Activated CD4-positive, alpha-beta T cell treated with anti-CD3 and anti-CD28 coated beads for 4 hours (primary cell): ENCODE measurements at regions not wholly inside any gene's neighbourhood (a gene's known extent, or its start where the extent isn't known, plus 50 kb on each side); places are given as distances from the start of the nearest gene placed in this dataset.

Experiments
- DNase-seq, 2 donors: peaks; one replicate each; pipeline ENCODE4 v3.0.0-alpha.2; 2020

DNA sequence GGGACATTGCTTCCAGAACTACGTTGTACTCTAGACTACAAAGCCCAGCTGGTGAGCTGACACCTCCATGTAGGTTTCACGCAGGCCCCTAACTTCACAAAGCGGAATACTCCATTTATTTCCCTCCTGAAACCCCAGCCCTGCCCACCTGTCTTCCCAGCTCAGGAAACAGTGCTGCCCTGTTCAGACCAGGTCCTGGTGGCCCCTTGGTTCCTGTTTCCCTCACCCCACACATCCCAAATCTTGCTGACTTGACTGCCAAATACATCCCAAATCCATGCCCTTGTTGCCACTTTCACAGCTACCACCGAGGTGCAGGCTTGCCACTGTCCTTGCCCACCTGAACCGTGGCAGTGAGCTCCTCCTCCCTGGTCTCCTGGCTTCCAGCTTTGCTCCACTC is 113.1 kb upstream of the PTPN1 start:
- DNase-seq = no peak

DNA sequence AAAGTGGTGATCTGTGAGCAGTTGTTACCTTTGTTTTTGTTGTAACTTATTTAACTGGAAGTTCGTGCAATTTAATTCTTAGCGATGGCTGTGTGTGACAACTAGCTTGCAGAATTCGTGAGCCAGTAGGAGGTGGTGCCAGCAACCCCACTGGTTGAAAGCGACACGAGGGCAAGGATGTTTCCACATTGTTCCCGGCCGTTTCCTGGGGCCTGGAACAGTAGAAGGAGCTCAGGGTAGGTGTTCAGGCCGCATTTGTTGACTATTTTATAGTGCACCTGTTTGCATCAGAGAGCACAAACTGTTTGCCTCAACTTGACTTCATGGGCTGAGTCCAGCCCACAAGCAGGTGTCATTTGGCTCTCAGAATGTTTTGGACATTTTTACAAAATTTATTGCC is 112.1 kb upstream of the PTPN1 start:
- DNase-seq = no peak

DNA sequence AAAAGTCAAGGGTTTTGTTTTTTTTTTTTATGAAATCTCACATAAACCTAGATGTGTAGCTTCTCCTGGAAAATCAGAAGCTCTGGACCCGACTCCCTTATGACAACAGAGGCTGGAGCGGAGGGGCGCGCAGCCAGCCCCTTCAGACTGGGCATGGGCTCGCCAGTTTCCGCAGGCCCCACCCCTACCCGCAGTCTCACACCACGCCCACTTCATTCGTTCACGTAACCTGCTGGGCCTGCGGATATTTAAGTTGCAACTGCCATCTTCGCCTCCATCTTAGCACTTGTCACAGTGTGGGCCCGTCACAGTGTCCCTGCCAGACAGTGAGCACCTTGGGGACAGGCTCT is 111.7 kb upstream of the PTPN1 start:
- DNase-seq = no peak

DNA sequence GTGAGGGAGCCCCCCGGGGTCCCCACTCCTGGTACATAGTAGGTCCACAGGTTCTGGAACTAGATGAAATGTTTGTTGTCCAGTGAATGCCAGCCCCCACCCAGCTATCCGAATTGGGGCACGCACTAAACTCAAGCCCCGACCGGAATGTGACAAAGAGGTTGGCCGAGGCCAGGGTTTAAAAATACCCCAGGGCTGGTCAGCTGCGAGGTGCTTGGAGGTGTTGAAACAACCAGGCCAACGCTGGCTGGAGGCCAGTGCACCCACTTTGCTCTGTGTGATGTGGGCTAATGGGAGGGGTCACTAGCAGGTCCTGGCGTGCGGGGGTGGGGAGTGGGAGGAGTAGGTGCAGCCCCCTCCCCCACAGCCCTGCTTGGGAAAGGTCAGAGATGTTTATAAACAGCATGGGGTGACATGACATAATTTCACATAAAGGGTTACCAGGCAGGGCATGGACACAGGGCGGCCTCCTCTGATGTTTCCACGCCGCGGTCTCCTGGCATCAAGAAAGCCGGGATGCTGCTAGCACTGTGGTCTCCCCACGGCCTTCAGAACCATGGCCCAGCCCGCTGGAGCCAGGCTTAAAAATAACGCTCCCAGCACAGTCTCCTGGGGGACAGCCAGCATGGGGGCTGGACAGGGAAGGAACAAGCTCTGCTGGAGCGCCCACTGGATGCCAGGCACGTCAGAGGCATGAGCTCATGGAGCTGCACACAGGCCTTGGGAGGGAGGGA is 111.2 kb upstream of the PTPN1 start:
- no peak for DNase-seq

DNA sequence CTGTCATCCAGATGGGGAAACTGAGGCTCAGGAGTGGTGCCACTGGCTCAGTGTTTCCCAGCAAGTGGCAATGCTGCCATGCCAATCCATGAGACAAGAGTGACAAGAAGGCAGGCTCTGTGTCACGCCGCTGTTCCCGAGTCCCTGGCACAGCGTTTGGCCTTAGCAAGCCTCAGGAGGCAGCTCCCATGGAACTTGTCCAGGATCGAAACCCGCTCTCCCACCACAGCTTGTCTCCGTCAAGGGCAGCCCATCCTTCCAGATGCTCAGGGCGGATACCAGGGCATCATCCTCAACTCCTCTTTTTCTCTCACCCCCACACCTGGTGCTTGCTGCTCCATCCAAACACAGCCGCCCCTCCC is 110.6 kb upstream of the PTPN1 start:
- DNase-seq = no peak

DNA sequence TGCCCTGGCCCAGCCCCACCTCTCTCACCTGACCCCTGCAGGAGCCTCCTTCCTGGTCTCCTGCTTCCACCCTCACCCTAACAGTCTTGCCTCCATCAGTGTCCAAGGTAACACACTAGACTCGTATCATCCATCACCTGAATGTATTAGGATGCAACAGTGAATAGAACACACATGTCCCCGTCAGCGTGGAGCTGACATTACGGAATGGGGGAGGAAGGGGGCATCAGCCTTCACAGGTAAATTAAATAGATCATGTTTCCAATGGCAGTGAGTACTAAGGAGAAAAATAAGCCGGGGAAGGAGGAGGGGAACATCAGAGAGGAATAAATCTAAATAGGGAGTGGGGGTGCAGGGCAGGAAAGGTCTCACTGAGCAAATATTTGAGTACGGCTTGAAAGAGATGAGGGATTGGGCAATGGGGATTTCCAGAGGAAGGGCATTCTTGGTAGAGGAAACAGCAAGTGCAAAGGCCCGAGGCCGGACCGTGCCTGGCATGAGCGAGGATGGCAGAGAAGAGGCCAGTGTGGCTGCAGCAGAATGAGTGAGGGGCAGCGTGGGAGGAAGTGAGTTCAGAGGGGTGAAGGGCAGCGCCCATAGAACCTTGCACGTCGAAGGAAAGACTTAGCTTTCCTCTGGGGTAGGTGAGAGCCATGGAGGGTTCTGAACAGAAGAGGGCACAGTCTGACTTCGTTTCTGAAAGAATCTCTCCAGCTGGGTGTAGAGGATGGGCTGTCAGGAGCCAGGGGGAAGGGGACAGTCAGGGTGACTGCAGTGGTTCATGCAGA is 110.1 kb upstream of the PTPN1 start:
- DNase-seq = no peak

DNA sequence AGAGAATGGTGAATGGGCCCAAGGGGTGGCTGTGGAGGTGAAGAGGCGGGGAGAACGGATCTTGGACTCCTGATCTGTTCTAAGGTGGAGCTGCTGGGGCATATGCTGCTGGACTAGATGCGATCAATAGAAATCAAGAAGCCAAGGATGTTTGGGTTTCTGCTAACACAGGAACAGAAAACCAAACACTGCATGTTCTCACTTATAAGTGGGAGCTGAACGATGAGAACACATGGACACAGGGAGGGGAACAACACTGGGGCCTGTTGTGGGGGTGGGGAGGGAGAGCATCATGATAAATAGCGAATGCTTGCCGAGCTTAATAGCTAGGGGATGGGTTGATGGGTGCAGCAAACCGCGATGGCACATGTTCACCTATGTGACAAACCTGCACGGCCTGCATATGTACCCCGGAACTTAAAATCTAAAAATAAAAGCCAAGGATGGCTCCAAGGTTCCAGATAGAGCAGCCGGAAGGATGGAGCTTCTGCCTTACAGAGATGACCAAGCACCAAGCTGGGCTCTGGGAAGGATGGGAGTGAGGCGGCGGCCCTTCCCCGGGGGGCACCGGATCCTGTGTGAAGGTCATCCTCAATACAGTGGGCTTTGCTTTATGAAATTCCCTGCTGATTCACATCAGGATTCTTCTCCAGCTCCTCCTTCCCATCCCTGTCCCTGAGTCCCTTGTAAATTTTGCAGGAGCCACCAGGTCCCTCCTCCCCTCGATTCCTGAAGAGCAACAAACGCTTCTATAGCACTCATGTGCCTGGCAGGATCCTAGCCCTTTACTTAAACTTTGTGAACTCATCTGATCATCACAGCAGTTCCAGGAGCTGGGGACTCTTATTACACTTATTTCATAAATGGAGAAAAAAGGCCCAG is 109.2 kb upstream of the PTPN1 start:
- no peak for DNase-seq

DNA sequence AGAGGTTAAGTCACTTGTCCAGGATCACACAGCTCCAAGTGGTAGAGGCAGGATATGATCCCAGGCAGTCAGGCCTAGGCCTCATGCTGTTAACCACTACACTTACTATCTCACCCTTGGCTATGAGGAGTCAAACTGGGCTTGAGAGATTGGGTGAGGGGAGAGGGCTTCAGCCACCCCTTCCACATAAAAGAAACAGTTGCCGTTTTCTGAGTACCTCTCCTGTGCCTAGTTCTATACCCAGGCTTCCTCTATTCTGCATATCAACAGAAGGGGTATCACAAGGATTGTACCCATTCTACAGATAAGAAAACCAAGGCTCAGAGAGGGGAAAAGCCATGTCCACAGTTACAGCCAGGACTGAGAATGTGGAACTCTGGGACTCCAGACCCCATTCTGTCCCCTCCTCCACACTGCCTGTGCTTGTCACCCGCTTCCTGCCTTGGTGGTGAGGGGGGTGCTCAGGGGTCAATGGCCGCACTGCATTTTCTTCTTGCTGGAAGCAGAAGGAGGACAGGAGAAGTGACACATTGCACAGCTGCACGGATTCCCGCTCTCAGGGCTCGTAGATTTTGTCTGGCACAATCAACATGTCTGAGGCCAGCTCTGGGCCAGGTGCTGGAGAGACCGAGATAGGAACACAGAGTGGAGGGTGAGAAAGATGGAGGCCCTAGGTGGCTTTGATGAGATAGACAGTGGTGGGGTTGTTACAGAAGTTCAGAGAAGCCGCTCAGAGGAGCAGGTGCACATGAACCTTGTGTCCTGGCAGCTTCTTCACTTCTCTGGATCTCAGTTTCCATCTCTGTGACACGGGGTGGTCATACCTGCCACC is 108.4 kb upstream of the PTPN1 start:
- no peak for DNase-seq

DNA sequence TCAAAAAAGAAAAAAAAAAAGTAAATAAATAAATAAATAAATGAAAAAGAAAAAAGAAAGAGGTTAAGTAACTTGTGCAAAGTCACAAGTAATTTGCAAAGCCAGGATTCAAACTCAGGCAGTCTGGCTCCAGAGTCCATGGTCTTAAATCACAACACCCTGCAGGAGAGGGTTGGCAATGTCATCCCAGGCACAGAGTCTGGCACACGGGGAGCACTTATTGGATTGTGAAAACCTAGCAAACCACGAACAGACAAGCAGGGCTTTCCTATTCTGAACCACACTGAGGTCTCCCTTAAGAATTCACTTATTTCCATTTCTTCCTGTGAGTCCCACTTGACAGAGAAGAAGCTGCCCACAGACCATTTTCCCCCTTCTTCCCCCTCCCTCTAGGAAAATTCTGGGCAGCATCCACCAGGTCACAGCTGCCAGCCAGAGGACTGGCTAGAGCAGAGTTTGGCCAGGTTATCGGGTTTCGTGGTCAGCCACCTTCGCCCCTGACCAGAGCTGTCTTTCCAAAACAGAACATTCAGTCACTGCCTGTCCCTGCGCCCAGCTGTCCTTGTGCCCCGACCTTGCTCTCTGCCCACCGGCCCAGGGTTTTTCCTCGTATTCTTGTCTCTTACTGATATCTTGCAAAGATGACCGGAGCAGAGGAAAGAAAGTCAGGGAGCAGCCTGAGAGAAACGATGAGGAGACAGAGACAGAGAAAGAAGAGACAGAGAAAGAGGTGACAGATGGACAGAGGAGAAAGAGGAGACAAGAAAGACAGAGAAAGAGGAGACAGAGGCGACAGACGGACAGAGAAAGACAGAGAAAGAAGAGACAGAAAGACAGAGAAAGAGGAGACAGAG is 106.4 kb upstream of the PTPN1 start:
- no peak for DNase-seq

DNA sequence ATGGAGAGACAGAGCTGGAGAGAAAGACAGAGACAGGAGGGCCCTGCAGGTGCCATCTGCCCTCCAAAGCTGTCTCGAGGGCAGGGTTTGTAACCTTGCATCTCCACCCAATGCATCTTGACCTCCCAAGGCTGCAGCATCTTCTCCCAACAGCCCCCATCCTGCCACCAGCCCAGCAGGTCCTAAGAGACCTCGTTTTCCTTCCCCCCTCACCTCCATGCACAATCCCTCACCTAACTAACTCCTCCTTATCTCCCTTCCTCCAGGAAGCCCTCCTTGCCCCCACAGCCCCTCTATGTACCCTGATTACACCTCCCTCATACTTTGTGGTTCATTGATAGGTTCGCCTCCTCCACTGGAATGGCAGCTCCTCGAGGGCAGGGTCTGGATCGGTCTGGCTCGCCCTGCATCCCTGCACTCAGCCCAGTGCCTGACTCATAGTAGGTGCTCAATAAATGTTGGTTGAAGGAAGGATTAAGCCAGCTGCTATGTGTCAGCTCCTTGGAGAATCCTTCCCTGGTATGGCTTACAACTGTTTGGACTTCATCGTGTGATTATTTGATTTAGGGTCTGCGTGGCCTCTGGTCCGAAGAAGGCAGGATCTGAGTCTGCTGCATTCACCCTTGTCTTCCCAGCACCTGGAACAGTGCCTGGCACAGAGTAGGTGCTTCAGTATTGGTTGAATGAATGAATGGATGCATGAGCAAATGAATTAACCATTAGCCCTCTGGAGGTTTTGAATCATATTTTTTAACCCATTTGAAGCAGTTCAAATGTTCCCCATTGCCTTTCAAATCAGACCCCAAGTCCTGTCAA is 105.6 kb upstream of the PTPN1 start:
- DNase-seq = no peak

DNA sequence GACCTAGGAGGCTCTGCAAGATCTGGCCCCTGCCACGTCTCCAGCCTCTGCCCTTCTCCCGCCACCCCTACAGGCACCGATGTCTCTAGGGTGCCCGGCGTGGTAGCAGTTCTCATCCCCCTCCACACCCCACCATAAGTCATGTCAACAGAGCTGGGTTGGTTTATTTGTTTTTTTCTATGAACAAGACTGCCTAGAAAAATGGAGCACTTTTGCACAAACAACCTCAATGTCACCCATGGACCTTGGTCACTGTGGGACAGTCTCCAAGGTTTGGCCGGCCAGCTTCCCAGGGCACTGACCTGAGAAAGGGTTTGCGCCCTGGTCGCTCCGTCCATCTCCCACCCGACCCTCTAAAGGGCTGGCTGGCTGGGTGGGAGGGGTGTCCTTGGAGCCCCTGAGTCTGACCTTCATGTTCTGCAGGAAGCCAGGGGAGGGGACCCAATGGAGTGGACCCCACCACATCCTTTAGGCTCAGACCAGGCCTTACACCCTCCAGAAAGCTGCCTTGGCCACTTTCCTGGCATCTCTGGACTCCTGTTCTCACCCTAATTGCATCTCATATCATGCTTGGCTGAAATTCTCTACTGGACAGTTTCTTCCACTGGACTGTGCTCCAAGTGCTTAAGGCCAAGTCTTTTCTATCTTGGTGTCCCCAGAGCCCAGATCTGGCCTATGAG is 104.8 kb upstream of the PTPN1 start:
- no peak for DNase-seq

DNA sequence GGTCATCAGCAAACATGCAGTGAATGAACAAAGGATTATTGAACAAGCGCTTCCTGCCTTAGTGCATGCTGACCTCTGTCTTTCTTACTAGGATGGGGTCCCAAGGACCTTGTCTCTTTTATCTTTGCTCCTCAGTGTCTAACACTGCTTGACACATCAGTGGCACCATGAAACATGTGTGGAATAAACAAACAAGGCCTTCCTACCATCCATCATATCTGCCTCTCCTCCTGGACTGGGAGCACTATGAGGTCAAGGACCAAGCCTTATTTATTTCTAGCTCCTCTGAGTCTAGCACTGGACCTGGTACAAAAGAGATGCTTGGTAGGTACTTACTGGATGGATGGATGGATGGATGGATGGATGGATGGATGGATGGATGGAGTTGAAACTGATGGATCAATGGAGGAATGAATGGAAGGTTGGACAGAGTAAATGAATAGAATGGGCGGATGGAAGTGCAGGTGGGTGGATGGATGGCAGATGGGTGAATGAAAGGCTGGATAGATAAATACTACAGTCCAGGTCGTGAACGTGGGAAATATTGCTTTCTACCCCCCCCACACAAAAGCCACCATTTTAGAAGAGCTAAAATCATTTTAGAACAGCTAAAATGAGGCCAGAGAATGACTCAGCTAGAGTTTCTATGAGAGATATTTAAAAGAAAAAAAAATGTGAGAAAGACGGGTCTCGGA is 104.1 kb upstream of the PTPN1 start:
- no peak for DNase-seq

DNA sequence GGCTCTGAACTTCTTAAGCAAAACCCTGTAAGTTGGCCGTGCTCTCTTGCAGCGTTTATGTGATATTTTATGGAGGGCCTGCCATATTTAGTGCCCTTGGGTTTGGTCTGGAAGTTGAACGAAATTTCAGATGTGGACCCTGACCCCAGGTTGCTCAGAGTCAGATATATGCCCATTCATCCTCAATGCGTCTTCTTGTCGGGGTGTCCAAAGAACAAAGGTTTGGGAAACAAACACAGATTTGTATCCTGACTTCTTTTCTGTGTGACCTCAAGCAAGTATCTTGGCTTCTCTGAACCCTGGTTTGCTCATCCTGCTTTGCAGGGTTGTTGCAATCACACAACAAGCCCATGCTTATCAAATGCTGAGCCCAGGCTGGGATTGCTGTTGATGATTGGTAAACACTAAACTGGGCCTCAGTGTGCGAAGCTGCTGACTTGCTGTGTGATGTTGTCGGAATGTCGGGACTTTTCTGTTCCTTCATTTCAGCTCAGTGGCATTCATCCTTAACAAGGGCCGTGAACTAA is 103.5 kb upstream of the PTPN1 start:
- no peak for DNase-seq

DNA sequence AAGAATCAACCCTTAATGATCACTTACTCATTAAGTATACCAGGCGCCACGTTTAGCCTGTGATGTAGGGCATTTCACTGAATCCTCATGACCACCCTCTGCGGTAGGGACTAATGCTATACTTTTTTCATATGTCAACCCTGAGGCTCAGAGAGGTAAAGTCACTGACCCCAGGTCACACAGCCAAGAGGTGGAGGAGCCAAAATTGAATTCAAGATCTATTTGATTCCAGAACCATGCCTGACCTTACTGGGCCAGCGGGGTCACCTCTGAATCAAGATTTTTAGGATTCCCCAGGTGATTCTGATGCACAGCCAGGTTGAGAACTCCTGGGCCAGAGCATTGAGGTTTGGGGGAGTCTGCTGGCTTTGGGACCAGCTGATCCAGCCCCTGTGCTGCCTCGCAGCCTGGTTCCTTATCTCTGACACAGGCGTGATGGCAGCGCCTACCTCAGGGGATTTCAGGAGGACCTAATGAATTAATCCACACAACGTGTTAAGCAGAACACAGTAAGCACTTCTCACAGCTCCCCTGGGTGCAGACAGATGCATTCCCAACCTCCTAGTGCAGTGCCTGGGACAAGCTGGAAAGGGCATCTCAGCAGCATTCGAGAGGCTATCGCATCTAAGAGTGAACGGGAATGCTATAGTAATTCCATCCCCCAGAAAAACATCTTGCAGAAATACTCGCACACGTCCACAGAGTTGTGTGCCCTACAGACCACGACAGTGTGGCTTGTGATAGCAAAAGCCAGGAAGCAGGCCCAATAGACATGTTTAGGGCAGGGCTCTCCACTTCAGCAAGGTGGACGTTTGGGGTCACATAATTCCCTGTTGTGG is 101.4 kb upstream of the PTPN1 start:
- no peak for DNase-seq

DNA sequence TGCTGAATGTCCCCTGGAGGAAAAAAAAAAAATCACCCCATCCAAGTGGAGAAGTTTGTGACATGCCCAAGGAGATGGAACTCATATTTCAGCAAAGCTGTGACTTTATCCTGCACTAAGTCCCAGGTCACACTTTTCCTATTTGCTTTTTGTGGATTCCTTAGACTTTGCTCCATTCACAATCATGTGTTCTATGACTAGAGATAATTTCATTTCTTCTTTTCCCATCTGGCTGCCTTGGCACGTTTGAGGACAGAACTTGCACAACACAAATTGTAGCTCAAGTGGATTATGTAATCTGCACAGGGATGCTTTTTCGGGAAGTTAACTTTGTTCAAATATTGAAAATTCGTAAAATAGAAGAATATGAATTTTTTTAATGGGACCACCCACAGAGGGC is 100.7 kb upstream of the PTPN1 start:
- DNase-seq = no peak

DNA sequence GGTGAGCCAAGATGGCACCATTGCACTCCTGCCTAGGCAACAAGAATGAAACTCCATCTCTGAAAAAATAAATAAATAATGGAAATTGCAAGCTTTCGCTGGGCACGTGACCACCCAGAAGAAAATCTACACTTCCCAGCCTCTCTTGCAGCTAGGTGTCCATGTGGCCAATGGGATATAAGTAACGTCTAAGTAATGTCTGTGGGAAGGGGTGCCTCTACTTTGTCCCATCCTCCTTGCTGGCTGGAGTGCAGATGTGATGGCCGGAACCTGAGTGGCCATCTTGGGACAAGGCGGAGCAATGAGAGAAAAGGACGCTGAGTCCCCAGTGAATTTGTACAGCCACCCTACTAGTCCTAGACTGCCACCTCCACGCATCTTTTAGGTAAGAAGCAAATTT is 99.8 kb upstream of the PTPN1 start:
- DNase-seq = no peak

DNA sequence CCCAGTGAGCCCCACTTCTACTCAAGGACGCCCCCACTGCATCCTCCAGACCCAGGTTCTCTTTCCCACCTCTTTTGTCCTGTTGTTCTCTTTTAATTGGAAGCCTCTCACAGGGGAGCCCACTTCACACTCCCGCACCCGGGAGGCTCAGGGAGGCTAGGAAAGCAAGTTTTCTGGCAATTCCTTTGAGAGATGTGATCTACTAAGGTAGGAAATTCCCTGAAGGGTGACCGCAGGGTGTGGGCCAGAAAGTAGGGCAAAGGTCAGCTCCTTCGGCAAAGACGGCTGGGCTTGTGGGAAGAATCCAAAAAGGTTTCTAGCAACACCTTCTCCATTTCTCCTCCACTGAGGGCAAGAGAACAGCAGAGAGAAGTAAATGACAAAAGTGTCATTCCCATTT is 98.1 kb upstream of the PTPN1 start:
- DNase-seq = no peak

DNA sequence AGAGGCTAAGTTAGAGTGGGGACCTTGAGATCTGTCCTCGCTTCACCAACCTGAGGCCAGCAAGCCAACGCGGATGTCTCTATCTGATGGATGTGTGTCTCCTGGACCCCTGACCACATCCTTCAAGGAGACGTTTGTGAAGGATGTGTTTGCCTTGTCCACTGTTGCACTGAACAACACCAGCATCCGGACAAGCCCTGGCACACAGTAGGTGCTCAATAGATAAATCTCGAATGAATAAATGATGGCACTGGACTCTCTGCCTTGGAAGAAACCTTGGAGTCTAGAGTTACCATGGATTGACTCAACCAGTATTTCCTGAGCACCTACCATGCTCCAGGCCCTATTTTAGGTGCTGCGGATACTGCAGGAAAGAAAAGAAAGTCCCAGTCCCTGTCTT is 97.7 kb upstream of the PTPN1 start:
- DNase-seq = no peak

DNA sequence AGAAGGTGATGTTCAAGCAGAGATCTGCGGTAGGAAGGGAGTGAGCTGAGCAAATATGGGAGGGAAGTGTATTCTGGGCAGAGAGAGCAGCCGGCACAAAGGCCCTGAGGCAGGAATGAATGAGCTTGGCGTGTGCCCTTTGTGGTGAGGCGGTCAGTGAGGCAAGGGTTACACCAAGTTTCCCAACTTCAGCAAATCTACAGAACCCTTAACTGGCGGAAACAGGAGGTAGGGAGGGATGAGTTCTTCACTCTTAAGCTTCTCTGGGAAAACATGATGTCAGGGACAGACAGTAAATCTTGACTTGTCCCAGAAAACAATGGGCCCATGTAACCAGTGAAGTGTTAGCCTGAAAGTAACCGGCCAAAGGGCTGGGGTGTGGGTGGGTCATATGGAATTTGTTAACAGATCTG is 97.1 kb upstream of the PTPN1 start:
- DNase-seq = no peak
